NCI-H1930 (cell line): ENCODE measurements at regions not wholly inside any gene's neighbourhood (a gene's known extent, or its start where the extent isn't known, plus 50 kb on each side); places are given as distances from the start of the nearest gene placed in this dataset.
"Not testable (repeated sequence)": the region's sequence is repeated elsewhere in the genome, so short reads cannot be mapped to it uniquely, and the experiment has no call there.

Source experiments
- DNase-seq, 2 experiments: peaks; one replicate each; lab custom pipeline; 2025; lab: John Stamatoyannopoulos, UW

DNA sequence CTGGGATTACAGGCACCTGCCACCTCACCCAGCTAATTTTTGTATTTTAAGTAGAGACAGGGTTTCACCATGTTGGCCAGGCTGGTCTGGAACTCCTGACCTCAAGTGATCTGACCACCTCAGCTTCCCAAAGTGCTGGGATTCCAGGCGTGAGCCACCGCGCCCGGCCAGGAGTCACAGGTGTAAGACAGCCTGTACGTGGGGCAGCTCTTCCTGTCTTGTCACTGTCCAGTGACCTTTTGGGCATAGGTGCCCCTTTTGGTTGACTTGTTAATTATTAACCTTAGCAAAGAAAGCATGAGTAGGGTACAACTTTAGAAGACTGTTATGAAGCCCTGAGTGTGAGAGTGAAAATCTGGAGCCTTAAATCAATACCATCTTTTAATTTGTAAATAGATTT, 703.7 kb upstream of the SOX11 start:
- DNase-seq, result not testable (repeated sequence)

- DNase-seq, result no peak
These were observed 700.0 kb upstream of the SOX11 start for GRCh38 chr2:4992226-4992625.

DNA sequence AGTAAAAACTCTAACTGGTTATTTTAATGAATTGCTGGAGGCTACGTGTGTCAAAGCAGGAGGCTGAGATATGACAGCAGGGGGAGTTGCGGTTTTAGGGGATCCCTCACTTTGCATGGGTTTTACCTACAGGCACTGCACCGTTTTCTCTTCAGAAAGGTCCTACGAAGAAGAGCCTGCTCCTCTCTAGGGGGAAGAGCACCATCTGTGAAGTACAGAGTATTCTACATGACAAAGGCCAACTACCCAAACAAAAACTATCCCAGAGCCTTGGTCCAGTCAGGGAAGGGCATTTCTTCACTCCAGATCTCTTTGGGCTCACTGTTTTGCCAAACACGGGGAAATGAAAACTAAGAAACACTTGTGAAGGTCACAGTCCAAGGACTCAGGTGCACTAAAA, 696.7 kb upstream of the SOX11 start:
- no peak for DNase-seq

GRCh38 chr2:5007596-5007995, 684.6 kb upstream of the SOX11 start:
- DNase-seq, result no peak

GRCh38 chr2:5019324-5019723, 672.9 kb upstream of the SOX11 start:
- no peak for DNase-seq

- peak; percentile 58 to 78 for DNase-seq
These were observed 671.9 kb upstream of the SOX11 start for GRCh38 chr2:5020116-5020875.

- peak; percentile 17 to 41 for DNase-seq
These were observed 671.0 kb upstream of the SOX11 start for GRCh38 chr2:5021136-5021535.

GRCh38 chr2:5022061-5022460, 670.1 kb upstream of the SOX11 start:
- no peak for DNase-seq

GRCh38 chr2:5022708-5023635, 669.2 kb upstream of the SOX11 start:
- DNase-seq, result not testable (repeated sequence)

- DNase-seq, result no peak
These were observed 665.5 kb upstream of the SOX11 start for GRCh38 chr2:5026571-5027234.

DNA sequence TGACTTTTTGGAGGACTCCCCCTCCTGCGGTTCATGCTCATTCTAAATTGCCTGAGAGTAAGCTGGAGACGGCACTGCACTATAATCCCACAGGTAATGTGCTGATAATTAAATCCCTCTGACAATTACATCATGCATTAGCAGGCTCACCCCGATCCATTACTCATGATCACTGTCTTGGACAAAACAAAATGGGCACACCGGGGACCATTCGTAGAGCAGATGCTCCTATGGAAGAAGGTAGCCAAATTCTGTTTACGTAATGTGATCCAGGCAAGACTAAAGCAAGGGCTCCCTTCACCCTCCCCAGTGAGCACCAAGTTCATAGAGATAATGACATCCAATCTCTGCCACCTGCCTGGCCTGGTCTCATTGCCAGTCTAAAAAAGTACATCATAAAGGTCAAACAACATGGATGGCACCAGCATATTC, 657.1 kb upstream of the SOX11 start:
- DNase-seq, result peak; percentile 17 to 25

DNA sequence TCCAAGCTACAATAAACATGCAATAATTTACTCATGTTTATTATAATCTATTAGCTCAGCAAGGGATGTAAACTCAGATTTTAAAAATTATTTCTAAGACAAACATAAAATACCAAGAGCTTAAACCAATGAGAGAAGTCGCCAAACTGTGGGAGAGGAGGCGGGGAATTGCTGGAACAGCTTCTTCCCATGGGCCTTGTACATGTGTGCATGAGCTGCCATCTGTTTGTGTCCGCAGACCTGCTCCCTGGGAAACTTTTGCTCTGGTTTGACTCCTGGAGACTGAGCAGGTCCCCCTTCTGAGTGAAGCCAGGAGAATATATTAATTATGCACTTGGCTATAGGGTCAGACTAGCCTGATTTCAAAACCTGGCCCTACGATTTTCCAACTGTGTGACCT, 655.9 kb upstream of the SOX11 start:
- DNase-seq, result no peak

DNA sequence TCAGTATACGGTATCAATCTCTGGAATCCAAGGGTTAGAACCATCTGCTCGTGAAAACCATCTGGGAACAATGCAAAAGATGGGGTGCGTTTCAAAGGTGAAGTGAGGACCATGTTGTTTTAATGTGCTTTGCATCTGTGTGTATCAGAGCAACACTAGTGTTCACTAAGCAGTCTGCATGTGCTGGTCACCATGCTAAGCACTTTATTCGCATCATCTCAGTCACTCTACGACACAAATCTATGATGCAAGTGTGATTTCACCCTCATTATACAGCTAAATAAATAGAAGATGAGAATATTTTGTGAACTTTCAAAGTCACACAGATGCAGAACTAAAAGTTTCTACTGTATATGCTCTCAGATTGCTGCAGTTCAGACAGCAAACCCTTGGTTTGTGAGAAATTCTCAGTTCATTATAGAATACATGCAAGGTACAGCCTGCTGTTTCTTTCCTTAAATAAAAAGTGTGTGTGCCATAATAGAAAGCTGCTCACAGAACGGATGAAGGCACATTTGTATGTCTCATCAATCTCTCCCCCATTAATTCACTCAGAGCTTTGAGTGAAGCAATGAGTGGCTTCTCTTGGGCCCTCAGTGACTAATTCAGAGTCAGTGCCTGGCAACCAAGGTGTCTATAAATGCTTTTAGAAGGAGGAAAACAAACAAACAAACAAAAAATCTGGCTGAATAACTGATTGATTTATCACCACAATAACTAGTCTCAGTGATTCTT, 652.8 kb upstream of the SOX11 start:
- DNase-seq, result no peak

GRCh38 chr2:5040571-5040970, 651.6 kb upstream of the SOX11 start:
- no peak for DNase-seq

GRCh38 chr2:5041501-5041900, 650.7 kb upstream of the SOX11 start:
- no peak for DNase-seq

DNA sequence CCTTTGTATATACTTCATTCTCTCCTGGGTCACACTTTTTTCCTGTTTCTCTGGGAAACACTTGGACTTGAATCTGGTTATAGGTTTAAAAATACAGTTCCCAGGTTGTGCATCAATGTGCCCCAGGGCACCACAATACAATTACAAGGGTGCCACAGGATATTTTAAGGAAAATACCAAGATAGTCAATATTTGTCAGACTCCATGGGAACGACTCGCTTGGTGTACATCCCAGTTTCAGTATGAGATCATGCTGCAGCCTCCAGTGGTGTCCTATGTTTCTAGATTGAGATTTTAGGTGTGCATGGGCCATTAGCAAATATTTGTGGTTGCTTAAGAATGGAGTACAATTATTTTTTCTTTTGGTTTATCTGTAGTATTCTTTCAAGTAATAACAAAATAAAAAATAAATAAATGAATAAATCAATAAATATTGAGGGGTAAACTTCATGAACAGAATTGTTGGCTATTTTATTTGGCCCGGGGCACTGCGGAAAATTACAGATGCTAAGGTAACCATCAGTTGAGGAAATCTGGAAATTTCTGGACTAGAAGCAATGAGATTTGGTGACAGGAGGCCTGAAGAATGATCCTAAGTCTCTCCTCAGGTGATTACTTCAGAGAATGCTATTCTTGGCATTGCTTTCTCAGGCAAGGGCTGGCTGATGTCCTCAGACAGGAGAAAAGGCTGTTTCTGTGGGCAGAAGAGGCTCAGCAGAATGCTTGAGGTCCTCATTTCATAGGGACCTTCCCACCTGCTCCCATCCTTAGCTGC, 649.3 kb upstream of the SOX11 start:
- no peak for DNase-seq

DNA sequence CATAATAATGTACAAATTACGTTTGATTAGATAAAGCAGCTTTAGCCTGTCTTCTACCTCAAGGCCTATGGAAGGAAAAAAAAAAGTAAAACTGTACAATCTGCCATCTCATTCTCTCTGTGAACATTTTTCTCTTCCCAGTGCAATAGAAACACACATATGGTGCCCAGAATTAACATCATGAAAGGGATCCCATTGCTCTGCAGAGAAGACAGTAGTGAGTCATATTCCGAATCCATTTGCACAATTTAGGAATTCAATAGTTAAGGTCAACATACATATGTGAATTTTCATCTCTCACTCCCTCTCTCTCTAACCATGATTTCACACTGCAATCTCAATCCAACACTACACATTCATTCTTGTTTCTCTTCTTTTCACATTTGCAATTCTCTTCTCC, 640.9 kb upstream of the SOX11 start:
- no peak for DNase-seq

DNA sequence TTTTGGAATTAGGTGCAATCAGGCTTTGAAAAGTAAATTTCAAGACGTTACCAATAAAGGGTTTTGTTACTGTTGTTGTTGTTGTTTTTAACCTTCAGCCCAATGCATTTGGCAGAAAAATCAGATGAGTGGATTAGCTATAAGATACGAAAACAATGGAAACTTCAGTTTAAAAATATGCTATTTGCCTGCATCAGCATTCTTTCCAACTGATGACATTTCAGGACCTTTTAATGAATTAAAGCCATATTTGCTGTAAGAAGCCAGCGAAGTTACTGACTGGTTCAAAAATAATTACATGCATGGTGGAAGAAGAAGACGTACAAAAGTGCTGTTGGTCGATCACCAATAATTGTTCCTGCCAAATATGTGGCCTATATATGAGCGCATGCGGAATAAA, 639.3 kb upstream of the SOX11 start:
- DNase-seq, result no peak

DNA sequence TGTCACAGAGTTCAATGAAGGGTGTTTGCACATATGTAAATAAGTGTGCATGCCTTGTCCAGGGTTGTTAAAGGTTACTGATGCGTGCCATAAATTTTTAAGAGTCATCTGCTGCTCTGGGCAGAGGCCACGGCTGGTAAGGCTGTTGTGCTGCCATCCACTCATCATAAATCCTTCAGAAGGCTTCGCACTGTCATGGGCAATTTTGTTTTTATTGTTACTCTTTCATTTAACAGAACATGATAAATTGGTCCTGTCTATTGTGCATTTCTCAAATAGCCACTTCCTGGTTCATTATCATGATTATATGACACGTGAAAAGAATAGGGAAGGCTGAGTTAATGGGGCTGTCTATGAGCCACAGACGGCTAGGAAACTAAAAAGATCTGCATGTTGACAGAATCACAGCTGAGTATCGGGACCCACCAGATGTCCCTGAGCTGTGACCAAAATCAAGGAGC, 634.3 kb upstream of the SOX11 start:
- DNase-seq, result peak; percentile 79 to 89

- no peak for DNase-seq
These were observed 631.2 kb upstream of the SOX11 start for GRCh38 chr2:5060956-5061355.

- no peak for DNase-seq
These were observed 627.5 kb upstream of the SOX11 start for GRCh38 chr2:5064687-5065086.
